ENCODE measurements at regions not wholly inside any gene's neighbourhood (a gene's known extent, or its start where the extent isn't known, plus 50 kb on each side); places are given as distances from the start of the nearest gene placed in this dataset.

DNA sequence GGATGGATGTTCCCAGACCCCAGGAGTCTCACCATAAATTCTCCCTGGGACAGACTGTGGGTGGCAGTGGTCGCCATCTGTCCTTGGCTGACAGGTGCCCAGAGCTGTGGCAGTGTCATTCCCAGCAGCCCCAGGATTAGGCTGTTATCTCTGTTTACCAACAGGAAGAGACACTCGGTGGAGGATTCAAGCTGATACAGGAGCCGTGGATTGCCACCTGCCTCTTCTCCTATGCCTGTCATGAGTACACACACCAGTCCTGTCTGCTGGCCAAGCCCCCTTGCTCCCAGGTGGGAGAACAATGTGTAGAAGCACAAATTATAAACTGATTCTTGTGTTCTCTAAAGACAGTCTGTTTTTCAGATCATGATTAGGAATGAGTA lies 152.6 kb downstream of the ETS2 start:
- TF ChIP-seq CTCF (IDR thresholded peaks at IDR 0.05) = no peak
- TF ChIP-seq POLR2AphosphoS5 (IDR thresholded peaks at IDR 0.05; ENCODE audit: low read depth, low read length) = no peak
- TF ChIP-seq, protein P1, sequence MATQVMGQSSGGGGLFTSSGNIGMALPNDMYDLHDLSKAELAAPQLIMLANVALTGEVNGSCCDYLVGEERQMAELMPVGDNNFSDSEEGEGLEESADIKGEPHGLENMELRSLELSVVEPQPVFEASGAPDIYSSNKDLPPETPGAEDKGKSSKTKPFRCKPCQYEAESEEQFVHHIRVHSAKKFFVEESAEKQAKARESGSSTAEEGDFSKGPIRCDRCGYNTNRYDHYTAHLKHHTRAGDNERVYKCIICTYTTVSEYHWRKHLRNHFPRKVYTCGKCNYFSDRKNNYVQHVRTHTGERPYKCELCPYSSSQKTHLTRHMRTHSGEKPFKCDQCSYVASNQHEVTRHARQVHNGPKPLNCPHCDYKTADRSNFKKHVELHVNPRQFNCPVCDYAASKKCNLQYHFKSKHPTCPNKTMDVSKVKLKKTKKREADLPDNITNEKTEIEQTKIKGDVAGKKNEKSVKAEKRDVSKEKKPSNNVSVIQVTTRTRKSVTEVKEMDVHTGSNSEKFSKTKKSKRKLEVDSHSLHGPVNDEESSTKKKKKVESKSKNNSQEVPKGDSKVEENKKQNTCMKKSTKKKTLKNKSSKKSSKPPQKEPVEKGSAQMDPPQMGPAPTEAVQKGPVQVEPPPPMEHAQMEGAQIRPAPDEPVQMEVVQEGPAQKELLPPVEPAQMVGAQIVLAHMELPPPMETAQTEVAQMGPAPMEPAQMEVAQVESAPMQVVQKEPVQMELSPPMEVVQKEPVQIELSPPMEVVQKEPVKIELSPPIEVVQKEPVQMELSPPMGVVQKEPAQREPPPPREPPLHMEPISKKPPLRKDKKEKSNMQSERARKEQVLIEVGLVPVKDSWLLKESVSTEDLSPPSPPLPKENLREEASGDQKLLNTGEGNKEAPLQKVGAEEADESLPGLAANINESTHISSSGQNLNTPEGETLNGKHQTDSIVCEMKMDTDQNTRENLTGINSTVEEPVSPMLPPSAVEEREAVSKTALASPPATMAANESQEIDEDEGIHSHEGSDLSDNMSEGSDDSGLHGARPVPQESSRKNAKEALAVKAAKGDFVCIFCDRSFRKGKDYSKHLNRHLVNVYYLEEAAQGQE (IDR thresholded peaks at IDR 0.05; ENCODE audit: insufficient read depth in 1 of 2, low read depth in 2 of 2, low read length in 1 of 2) = no peak
- TF ChIP-seq TCF7L2 (IDR thresholded peaks at IDR 0.05; ENCODE audit: low read depth, low read length) = no peak
- TF ChIP-seq SIN3A (IDR thresholded peaks at IDR 0.05; ENCODE audit: borderline replicate concordance, insufficient read depth, low read depth, low read length) = no peak
